Stimulated activated CD4-positive, alpha-beta T cell treated with anti-CD3 and anti-CD28 coated beads, Interleukin-1b, Interleukin-23, amount 100 ng/mL, for 48 hours (primary cell): ENCODE measurements at regions not wholly inside any gene's neighbourhood (a gene's known extent, or its start where the extent isn't known, plus 50 kb on each side); places are given as distances from the start of the nearest gene placed in this dataset.

Experiments used
- DNase-seq: peaks from one replicate; pipeline ENCODE4 v3.0.0-alpha.2; 2020

DNA sequence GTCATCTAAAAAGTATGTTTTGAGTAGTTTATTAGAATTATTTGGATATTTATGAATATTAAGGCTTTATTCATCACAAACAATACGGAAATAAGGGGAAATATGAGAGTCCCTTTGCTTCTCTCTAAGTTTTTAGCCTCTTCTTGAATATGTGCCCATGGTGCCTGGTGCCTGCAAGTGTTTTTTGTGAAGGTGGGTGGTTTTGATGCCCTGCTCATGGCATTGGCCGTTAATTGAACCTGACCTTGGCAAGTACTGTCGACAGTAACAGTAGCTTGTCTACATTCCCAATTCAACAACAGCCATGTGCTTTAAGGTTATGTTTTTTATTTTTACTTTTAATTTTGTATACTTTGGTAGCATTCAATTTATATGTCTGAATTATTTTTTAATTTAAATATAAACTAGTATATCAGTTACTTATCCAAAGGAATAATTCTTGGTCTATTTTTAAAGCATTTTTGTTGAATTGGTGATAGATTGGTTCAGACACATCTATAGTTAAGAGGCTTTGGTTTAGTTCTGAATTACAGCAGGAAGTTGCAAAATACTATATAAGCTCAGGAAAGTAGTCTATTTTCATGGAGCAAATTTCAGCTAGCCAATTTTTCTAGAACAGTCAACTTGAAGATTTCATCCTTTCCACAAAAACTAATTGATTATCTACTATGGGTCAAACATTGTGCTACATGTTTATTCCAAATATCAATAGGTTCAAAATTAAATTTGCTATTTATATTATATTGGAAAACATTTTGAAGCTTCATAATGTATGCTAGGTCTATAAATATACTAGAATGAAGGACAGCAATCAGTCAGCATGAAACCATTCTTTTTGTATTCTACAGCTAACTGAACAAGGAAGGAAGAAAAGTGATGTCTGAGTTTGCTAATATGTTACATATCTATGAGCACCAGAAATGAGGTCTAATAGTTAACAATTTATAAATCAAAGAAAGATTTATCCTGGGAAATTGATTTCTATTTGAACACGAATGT, 184.4 kb downstream of the MRPL39 start:
- no peak for DNase-seq

DNA sequence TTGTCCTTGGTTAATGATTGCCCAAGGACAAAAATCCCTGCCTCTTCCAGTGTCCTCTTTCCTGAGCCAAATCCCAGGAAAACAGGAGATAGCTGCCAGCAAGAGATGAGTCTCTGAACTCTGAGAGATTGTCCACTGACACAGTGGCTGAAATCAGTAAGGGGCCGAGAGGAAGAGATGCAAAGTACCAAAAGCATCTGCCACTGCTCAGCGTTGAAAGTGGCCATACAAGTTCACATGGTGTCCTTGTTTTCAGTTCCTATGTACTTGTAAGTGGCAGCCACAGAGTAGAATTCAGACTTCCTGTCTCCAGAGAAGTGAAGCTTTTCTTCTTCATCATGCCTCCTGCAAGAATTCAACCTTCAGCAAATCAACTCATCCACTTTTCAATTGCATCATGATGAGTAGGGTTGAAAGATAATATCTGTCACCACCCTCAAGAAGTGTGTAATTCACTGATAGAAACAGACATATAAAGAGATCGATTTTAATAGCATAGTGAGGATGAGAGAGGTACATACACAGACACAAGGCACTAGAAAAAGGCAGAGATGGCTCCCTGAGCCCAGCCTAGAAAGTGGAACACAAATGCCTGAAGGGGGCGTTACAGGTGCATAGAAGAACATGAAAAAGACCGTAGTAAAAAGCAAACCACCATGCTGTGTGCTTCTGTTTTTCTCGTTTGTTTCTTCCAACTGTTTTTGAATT, 185.8 kb downstream of the MRPL39 start:
- peak; percentile 79 for DNase-seq

DNA sequence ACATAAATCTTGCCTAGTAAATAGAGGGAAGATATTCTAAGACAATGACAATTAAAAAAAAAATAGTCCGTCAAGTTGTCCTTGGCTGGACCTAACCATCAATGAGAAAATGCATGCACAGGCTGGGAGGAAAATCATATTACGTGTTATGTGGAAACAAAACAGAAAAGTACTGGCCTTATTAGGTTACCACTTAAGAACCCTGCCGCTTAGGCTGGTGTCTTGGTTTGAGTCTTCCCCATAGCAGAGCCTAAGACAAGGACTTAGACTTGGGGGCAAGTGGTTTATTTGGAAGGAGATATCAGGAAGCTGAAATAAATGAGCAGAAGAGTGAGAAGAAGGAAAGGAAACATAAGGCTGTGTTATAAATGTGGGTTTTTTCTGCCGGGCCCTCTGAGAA, 186.4 kb downstream of the MRPL39 start:
- DNase-seq, result no peak

DNA sequence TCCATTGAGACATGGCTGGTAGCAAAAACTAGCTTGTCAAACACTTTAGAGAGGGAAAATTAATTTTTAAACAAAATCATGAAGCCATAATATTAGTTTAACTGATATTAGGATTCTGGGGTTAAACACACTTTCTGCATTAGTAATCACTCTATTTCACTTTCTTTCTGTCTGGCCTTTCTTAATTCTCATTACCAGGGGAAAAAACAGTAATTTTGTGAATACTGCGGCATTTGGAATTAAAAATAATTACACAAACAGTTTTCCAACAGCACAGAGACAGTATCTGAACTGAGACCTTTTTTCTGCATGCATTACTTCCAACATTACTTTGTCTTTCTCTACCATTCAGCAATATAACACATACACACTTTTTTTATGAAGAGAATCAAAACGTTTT, 190.6 kb downstream of the MRPL39 start:
- no peak for DNase-seq

DNA sequence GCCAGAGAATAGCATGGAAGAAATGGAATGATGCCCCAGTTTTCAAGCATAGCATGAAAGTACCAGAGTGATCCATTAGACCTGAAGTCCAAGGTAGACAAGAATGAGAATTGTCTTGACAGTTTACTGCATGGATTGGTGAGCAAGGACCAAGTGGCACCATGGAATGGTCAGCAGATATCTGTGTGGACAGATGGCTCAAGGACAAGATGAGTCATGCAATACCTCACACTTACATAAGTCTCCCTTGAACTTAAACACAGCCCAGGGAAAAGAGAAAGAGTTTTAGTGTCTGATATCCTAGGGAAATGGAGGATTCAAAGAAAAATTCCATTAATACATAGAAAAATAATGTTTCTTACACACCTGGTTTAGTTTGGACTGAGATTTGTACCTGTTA, 195.2 kb downstream of the MRPL39 start:
- no peak for DNase-seq

DNA sequence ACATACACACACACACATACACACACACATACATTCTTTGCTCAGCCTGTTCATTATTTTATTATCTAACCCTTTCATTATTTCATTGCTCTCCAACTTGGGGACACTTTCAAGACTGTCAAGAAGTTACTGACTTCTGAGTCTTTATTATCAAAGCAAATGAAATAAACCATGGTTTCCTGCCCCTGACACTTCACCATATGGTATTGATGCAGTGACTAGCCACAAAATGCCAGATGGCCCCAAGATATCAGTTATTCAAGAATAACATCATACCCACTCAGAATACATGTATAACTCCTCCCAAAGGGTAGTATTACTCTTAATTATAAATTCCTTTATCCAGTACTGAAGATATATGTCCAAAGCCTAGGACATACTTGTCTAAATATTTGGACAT, 197.3 kb downstream of the MRPL39 start:
- no peak for DNase-seq

DNA sequence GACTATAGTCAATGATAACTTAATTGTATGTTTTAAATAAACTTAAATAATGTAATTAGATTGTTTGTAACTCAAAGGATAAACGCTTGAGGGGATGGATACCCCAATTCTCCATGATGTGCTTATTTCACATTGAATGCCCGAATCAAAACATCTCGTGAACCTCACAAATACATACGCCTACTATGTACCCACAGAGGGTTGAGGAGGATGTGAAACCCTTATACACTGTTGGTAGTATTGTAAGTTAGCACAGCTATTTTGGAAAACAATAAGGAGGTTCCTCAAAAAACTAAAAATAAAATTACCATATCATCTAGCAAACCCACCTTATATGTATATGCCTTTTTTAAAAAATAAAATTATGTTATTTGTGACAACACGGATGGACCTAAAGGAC, 198.6 kb downstream of the MRPL39 start:
- DNase-seq, result no peak

GRCh38 chr21:25406887-25407579, 200.2 kb downstream of the MRPL39 start:
- DNase-seq, result no peak

DNA sequence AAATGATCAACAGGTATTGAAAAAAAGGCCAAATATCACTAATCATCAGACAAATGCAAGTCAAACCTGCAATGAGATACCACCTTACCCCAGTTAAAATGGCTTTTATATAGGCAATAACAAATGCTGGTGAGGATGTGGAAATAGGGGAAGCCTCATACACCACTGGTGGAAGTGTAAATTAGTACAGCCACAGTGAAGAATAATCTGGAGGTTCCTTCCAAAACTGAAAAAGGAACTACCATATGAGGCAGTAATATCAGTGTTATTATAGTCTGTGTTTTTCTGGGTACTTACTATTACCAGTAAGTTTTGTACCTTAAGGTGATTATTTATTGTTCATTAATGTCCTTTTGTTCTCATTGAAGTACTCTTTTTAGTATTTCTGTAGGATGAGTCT, 201.3 kb downstream of the MRPL39 start:
- no peak for DNase-seq

- DNase-seq, result peak; percentile 26
These were observed 204.9 kb downstream of the MRPL39 start for GRCh38 chr21:25402134-25402961.

- no peak for DNase-seq
These were observed 206.9 kb downstream of the MRPL39 start for GRCh38 chr21:25400427-25400826.

DNA sequence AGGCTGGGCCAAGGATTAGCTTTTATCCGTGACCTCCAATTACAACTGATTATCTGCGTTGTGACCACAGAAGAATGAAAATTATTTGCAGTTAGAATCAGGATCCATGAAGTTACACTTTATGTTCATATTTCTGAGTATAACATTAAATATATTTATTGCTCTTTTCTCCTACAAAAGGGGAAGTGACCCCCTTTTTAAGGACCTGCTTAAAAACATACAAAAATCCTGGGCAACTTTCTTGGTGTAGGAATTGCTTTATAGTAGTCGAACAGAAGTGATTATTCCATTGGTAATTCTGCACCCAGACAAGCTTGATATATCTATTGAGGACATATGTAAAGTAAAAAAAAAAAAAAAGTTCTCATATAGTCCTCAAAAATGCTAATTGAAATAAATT, 208.7 kb downstream of the MRPL39 start:
- DNase-seq, result no peak

GRCh38 chr21:25396135-25396711, 211.1 kb downstream of the MRPL39 start:
- DNase-seq, result peak; percentile 90

DNA sequence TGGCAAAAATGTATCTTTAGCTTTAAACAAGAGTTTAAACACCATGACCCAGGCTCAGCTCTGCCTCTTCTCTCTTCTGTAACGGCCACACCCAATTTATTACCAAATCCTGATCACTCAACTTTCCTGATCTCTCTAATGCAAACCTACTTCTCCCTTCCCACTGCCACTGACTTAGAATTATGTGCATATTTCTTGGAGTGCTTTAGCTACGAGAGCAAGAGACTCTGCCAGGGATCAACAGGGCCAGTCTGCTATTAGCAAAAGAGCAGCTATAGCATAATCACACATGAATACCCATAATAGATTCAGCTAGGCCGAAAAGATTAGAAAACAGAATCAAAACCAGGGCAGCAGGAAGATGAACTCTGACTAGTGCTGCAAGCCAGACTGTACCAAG, 215.5 kb downstream of the MRPL39 start:
- DNase-seq, result no peak

DNA sequence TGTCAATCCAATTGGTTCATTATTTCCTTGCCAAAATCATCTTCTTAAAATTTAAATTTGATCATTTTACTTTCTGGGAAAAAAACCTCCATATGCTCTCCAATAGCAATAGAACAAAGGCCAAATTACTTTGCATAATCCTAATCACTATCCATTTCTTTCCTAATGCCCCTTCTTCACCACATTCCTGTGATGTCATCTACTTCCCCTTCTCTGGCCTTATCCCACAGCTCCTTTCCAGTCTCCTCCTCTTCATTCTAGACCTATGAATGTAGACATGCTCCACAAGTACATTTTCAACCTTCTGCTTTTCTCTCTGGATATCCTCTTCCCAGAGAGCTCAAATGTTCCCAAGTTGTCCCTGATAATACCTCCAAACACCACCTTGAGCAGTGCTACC, 216.6 kb downstream of the MRPL39 start:
- no peak for DNase-seq

GRCh38 chr21:25387665-25388064, 219.6 kb downstream of the MRPL39 start:
- no peak for DNase-seq

DNA sequence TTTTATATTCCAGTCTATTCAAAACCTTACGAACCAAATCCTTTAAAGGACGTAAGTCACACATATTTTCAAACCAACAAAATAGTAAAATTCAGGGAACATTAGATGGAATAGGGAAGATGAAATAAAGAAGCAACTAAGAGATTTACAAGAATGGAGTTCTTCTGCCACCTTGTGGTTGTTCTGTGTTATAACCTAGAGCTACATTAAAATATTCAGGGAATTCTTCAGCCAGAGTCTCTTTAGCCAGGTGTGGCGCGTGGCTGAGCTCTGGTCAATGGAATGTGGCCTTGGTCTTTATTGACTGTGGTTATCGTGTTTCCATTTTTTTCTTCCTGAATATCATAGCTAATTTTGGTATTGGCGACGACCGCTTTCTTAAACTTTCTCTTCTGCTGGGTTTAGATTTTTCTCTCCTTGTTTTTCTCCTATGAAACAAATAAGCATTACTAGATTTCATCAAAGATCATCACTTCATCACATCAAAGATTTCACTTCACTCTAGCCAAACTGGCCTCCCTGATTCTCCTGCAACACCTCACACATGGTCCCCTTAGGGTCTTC, 221.3 kb downstream of the MRPL39 start:
- no peak for DNase-seq

- DNase-seq, result no peak
These were observed 221.9 kb downstream of the MRPL39 start for GRCh38 chr21:25385341-25385740.

GRCh38 chr21:25384782-25385181, 222.5 kb downstream of the MRPL39 start:
- DNase-seq, result no peak

DNA sequence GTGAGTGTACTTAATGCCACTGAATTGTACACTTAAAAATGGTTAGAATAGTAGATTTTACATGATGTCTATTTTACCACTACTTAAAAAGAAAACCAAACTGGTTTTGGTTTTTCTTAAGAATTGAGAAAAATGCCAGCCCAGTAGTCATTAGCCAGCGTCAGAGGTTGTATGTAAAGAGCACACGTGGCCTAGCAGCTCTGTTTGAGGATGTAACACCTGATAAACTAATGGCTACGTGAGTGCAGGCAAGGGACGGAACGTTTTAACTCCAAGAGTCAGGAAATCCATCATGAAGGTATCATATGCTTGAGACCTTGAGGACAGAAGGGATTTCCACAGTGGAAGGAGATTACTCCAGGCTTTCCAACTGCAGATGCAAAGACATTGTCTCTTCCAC, 223.7 kb downstream of the MRPL39 start:
- DNase-seq, result no peak

- DNase-seq, result no peak
These were observed 225.3 kb downstream of the MRPL39 start for GRCh38 chr21:25381936-25382452.

- DNase-seq, result no peak
These were observed 231.6 kb downstream of the MRPL39 start for GRCh38 chr21:25375675-25376074.
